Memory B cell (primary cell): ENCODE measurements at regions not wholly inside any gene's neighbourhood (a gene's known extent, or its start where the extent isn't known, plus 50 kb on each side); places are given as distances from the start of the nearest gene placed in this dataset.

Experiments used
- ATAC-seq: fragments of 150-1000 bp; cut with Tn5 transposase; 2 replicates; pipeline ENCODE4 v1.10.0; 2021; ENCODE audit warnings: low read depth, mild to moderate bottlenecking, moderate library complexity
- DNase-seq, 2 donors: peaks; one replicate each; pipeline ENCODE4 v3.0.0; 2022; ENCODE audit warnings: low spot score in 2 of 2
- H3K27ac Mint-ChIP-seq: one replicate; pipeline ENCODE4 v1.8.0; 2022; ENCODE audit warnings: mild to moderate bottlenecking, moderate library complexity, mixed read lengths
- H3K27me3 Mint-ChIP-seq: one replicate; pipeline ENCODE4 v1.8.0; 2022; ENCODE audit warnings: mixed read lengths
- H3K36me3 Mint-ChIP-seq: one replicate; pipeline ENCODE4 v1.8.0; 2022; ENCODE audit warnings: mild to moderate bottlenecking, mixed read lengths
- H3K4me1 Mint-ChIP-seq: one replicate; pipeline ENCODE4 v1.8.0; 2022; ENCODE audit warnings: mixed read lengths
- H3K4me3 Mint-ChIP-seq: one replicate; pipeline ENCODE4 v1.8.0; 2022; ENCODE audit warnings: mild to moderate bottlenecking, moderate library complexity, mixed read lengths
- H3K9me3 Mint-ChIP-seq: one replicate; pipeline ENCODE4 v1.8.0; 2022; ENCODE audit warnings: mixed read lengths

DNA sequence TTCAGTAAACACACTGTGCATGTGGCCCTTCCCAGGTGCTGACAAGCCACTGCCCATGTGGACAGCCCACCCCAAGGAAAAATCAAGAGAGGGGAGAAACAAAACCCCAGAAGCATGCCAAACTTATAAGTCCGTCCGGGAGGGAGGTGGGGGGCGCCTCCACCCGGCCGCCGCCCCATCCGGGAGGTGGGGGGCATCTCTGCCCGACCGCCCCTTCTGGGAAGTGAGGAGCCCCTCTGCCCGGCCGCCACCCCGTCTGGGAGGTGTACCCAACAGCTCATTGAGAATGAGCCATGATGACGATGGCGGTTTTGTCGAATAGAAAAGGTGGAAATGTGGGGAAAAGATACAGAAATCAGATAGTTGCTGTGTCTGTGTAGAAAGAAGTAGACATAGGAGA lies 53.8 kb upstream of the C2CD4B start:
- Mint-ChIP-seq H3K27ac (no peak overlapping the region), H3K4me1 (no peaks in the 10 kb centered on the region), H3K4me3 (no peak overlapping the region), H3K27me3 (peaks cover 6% of the 10 kb centered on the region), H3K9me3 (peaks cover 10% of the 10 kb centered on the region), H3K36me3 (peaks cover 2% of the 10 kb centered on the region)
- ATAC-seq (no peak), DNase-seq (no peak)

DNA sequence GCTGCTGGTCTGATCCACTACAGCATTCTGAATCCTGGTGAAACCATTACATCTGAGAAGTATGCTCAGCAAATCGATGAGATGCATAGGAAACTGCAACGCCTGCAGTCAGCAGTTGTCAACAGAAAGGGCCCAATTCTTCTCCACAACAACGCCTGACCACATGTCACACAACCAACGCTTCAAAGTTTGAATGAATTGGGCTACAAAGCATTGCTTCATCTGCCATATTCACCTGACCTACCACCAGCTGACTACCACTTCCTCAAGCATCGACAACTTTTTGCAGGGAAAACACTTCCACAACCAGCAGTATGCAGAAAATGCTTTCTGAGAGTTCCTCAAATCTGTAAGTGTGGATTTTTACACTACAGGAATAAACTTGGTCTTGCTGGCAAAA lies 54.7 kb upstream of the C2CD4B start:
- no peak overlapping the region for H3K27ac Mint-ChIP-seq
- H3K36me3 Mint-ChIP-seq: peaks cover 2% of the 10 kb centered on the region
- no peak overlapping the region for H3K4me3 Mint-ChIP-seq
- DNase-seq: no peak
- ATAC-seq: no peak
- H3K4me1 Mint-ChIP-seq: no peaks in the 10 kb centered on the region
- H3K27me3 Mint-ChIP-seq: peaks cover 6% of the 10 kb centered on the region
- peaks cover 10% of the 10 kb centered on the region for H3K9me3 Mint-ChIP-seq

DNA sequence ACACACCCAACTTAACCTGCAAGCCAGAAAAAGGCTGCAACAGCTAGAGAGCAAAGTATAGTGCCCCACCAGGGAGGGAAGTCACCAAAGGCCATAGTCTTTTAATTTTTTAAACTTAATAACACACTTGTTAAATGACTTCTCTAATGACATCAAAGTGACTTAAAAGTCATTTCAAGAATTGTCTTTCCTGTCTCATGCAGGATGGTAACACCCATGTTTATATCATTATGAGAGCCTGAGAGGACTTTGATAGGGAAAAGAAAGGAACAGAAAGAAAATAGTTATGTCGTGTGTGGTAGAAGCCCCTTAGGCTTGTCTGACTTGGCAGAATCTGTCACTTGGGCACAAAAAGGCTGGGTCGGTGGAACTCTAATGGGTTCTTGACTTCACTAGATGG lies 57.9 kb upstream of the C2CD4B start:
- Mint-ChIP-seq H3K27me3 (peaks cover 9% of the 10 kb centered on the region), H3K27ac (no peak overlapping the region), H3K36me3 (no peaks in the 10 kb centered on the region), H3K9me3 (peaks cover 3% of the 10 kb centered on the region), H3K4me3 (no peak overlapping the region), H3K4me1 (no peaks in the 10 kb centered on the region)
- no peak for DNase-seq
- ATAC-seq: no peak

DNA sequence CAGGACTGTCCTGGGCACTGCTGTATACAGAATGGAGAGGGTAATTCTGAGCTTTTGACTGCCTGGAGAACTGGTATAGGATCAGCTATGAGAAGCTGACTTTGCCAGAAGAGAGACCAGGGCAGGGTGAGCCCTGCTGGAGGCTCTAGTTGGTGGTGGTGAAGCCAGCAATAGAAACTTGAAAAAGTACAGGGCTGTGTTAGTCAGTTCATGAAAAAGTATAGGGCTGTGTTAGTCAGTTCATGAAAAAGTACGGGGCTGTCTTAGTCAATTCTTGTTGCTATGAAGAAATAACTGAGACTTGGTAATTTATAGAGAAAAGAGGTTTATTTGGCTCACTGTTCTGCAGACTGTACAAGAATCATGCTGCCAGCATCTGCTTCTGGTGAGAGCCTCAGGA lies 63.5 kb upstream of the C2CD4B start:
- no peaks in the 10 kb centered on the region for H3K36me3 Mint-ChIP-seq
- no peaks in the 10 kb centered on the region for H3K4me1 Mint-ChIP-seq
- DNase-seq (no peak), ATAC-seq (no peak)
- H3K27me3 Mint-ChIP-seq: peaks cover 5% of the 10 kb centered on the region
- H3K9me3 Mint-ChIP-seq: no peaks in the 10 kb centered on the region
- H3K27ac Mint-ChIP-seq: no peak overlapping the region
- no peak overlapping the region for H3K4me3 Mint-ChIP-seq

DNA sequence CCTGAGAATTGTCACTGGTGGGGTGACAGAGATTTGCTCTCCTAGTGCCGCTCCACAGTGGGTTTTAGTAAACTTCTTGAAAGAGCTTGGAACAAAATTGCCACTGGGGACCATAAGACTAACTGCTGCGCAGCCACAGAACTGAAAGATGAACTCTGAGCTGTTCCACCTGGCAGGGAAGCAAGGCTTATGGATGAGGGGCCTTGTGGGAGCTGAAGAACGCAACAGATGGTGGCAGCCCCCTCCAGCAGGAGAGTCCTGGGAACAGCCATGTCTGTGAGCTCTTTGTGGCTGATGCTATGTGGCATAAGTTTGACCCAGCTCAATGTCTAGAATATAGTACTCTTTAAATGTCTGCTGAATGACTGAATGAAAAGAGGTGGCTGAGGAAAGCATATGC lies 66.8 kb upstream of the C2CD4B start:
- Mint-ChIP-seq H3K27ac (no peak overlapping the region), H3K4me1 (no peaks in the 10 kb centered on the region), H3K4me3 (no peak overlapping the region), H3K9me3 (peaks cover 1% of the 10 kb centered on the region), H3K36me3 (no peaks in the 10 kb centered on the region), H3K27me3 (peaks cover 3% of the 10 kb centered on the region)
- ATAC-seq: no peak
- DNase-seq: no peak

DNA sequence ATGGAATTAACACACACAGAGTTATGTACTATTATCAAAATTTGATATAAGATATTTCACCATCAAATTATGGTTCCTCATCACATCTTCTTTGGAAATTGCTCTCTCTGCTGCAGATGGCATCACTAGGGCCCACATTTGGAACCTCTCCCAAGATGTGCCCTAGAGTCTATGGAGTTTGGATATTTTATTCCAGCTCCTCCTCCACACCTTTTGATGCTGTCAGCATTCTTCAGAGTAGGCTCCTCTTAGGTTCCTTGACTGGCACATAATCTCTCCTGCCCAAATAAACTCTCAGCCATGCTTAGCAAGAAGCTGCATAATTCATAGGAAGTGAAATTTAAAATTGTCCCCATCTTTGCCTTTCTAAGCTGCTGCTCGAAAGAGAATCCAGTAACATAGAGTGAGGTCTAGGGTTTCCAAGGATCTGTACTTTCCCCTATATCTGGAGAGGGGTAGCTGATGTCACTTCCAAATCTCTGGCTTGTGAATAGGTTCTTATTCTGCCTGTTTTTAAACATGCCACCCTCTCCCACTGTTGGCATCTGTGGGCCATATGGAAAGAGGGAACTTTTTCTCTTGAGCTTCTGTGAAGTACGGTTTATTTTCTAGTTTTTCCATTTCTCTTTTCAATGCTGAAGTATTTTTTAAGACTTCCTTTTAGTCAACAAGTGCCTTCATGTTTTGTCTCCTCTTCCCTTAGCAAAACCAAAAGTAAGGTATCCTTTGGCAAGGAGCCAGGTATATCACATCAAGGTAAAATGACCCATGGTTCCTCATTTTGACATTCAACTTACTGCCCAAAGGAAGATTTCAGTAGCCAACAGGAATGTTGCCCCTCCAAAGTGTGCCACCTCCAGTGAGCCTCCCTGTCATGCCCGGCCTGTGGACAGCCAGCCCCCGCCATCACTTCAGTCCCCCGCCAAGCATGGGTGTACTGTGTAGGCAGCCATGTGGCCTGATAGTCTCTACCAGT lies 75.3 kb upstream of the C2CD4B start:
- DNase-seq (no peak), ATAC-seq (no peak)
- peaks cover 1% of the 10 kb centered on the region for H3K27me3 Mint-ChIP-seq
- H3K4me1 Mint-ChIP-seq: no peaks in the 10 kb centered on the region
- H3K36me3 Mint-ChIP-seq: no peaks in the 10 kb centered on the region
- no peak overlapping the region for H3K4me3 Mint-ChIP-seq
- peaks cover 1% of the 10 kb centered on the region for H3K9me3 Mint-ChIP-seq
- no peak overlapping the region for H3K27ac Mint-ChIP-seq

DNA sequence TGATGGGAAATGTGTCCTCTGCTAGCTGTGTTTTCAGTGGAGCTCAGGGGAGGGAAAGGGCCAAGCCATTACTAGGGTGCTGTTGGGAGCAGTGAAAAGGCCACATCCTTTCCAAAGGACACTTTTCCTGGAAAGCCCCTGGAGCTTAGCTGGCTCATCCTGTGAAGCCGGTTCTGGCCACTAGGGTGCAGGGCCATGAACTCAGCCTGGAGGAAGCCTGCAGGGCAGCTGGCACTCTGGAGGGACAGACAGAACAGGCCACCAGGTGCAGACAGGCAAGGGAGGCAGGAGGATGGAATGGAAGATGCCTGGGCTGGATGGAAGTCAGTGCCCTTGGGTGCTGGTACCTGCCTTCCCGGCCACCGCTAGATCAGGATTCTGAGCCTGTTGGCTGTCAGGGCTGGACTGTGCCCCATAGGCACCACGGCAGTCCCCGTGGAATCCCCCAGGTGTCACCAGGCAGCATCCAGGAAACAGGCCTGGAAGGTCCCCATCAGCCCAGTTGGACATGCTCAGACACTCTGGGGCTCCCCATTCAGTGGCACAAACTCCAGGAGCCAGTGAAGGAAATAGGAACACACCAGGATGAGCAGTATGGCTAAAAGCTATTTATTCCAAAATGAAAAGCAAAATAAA lies 76.2 kb upstream of the C2CD4B start:
- Mint-ChIP-seq H3K4me3 (no peak overlapping the region), H3K27ac (no peak overlapping the region), H3K36me3 (no peaks in the 10 kb centered on the region), H3K27me3 (peaks cover 5% of the 10 kb centered on the region), H3K9me3 (peaks cover 1% of the 10 kb centered on the region), H3K4me1 (no peaks in the 10 kb centered on the region)
- DNase-seq: no peak
- no peak for ATAC-seq

DNA sequence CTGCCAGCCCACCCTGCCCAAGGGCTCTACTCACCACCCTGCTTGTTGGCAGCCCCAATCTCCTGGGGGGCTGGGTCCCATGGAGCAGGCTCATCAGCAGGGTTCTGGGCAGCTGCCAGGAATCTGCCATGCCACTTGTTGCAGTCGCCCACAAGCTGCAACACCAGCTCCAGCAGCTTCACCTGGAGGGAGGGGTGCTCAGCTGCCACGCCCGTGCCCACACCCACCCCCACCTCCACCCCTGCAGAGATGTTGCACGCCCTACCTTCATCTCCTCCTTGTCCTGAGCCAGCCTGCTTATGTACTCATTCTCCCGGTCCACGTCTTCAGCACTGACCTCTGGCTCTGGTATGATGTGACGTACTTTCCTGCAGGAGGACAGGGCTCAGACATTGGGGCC lies 77.9 kb upstream of the C2CD4B start:
- Mint-ChIP-seq H3K4me1 (no peaks in the 10 kb centered on the region), H3K4me3 (no peak overlapping the region), H3K9me3 (no peaks in the 10 kb centered on the region), H3K27me3 (peaks cover 12% of the 10 kb centered on the region), H3K36me3 (no peaks in the 10 kb centered on the region), H3K27ac (no peak overlapping the region)
- no peak for DNase-seq
- ATAC-seq: no peak

DNA sequence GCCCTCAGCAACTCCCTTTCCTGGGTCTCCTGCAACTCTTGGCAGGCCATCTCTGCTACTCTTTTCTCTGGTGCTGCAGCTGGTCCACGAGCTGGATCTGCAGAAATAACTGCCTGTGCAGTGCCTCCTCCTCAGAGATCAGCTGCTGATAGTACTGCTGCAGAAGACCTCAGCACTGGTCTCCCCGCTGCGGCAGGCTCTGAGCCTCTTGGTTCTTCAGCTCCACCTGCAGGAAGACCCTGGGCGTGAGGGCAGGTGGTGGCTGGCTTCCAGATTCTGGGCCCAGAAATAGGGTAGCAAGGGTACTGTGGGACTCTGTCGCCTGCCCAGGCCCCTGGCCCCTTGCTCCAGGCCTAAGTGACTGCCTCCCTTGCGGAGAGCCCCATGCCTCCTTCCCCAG lies 79.7 kb upstream of the C2CD4B start:
- Mint-ChIP-seq H3K9me3 (no peaks in the 10 kb centered on the region), H3K4me3 (no peak overlapping the region), H3K36me3 (no peaks in the 10 kb centered on the region), H3K4me1 (no peaks in the 10 kb centered on the region), H3K27me3 (peaks cover 12% of the 10 kb centered on the region), H3K27ac (no peak overlapping the region)
- DNase-seq: no peak
- ATAC-seq: no peak

DNA sequence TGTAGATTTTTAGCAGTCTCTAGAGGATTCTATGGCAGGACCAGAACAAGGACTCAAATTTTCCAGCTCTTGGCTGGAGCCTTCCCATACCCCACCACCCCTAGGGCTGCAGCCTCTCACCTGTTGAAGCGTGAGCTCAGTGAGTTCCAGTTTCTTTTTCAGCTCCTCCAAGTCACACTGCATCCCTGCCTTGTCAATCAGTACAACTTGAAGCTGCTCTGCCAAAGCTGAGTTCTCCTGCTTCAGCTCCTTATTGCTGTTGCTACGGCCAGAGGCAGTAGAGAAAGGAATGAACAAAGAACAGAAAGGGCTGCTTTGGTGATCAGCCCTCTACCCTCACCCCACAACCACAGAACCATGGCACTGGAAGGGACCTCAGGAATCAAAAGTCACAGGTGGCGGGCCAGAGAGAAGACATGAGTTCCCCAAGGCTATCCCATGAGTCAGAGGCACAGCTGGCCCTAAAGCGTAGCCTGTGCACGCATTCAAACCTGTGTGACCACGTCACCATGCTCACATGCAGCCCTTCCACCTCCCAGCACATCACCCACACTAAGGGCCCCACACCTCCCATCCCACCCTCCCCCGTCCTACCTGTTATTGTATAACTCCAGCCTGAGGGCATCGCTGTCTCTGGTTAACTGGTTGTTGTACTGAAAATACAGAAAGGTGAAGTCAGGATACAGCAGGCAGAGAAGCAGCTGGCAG lies 83.3 kb upstream of the C2CD4B start:
- ATAC-seq (no peak), DNase-seq (no peak)
- no peak overlapping the region for H3K4me3 Mint-ChIP-seq
- no peaks in the 10 kb centered on the region for H3K9me3 Mint-ChIP-seq
- H3K27me3 Mint-ChIP-seq: peaks cover 15% of the 10 kb centered on the region
- H3K27ac Mint-ChIP-seq: no peak overlapping the region
- H3K4me1 Mint-ChIP-seq: no peaks in the 10 kb centered on the region
- no peaks in the 10 kb centered on the region for H3K36me3 Mint-ChIP-seq

DNA sequence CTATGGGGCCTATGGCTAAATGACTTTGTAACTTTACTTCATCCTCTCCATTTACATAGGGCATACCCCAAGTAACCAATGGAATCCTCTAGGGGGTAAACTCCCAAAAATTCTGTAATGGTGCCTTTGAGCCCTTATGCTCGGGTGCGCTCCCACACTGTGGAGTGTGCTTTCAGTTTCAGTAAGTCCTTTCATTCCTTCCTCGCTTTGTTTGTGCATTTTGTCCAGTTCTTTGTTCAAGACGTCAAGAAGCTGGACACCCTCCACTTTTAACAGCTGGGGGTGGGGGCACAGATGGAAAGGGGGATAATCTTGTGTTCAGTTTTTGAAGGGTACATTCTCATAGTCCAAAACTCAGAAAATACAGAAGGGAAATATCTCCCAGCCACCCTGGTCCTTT lies 84.4 kb upstream of the C2CD4B start:
- H3K4me1 Mint-ChIP-seq: no peaks in the 10 kb centered on the region
- peaks cover 14% of the 10 kb centered on the region for H3K27me3 Mint-ChIP-seq

DNA sequence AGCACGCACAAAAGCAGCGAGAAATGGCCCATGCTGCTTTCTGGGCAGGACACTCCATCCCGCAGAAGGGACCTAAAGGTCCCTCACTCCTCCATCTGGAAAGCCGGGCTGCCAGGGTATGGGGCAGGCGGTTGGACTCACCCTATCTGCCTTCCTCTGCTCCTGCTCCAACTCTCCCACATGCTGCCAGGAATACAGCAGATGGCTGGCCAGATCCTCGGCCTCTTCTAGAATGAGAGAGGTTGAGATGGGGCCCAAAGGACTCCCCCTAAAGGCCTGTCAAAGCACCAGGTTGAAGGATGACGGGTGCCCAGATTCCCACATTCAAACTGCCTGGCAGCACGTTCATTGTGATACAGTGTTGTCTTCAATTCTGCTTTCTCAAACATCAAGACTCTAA lies 85.1 kb upstream of the C2CD4B start:
- ATAC-seq (no peak), DNase-seq (no peak)
- Mint-ChIP-seq H3K36me3 (no peaks in the 10 kb centered on the region), H3K4me1 (no peaks in the 10 kb centered on the region), H3K4me3 (no peak overlapping the region), H3K27me3 (peaks cover 18% of the 10 kb centered on the region), H3K9me3 (no peaks in the 10 kb centered on the region), H3K27ac (no peak overlapping the region)

More for the DNA sequence above, 84.4 kb upstream of the C2CD4B start:
- H3K9me3 Mint-ChIP-seq: no peaks in the 10 kb centered on the region
- H3K36me3 Mint-ChIP-seq: no peaks in the 10 kb centered on the region
- no peak overlapping the region for H3K27ac Mint-ChIP-seq
- ATAC-seq (no peak), DNase-seq (no peak)
- H3K4me3 Mint-ChIP-seq: no peak overlapping the region

DNA sequence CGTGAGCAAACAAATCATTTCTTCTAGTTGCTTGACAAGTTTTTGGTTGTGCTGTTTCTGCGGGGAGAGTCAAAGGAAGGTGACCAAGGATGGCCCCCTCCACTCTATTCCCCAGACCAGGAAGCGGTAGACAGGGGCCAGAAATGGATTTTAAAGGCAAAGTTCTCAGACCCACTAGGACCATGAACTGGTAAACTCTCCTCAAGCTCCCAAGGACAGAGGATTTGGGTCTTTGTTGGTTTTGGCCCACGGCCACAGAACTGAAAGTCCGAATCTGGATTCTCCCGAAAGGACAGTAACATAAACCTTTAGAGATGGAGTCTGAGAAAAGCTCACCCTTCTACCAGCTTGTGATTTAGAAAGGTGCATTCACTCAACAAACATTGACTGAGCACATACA lies 85.9 kb upstream of the C2CD4B start:
- H3K27ac Mint-ChIP-seq: no peak overlapping the region
- no peak for DNase-seq
- ATAC-seq: no peak
- no peaks in the 10 kb centered on the region for H3K9me3 Mint-ChIP-seq
- no peaks in the 10 kb centered on the region for H3K36me3 Mint-ChIP-seq
- H3K27me3 Mint-ChIP-seq: peaks cover 19% of the 10 kb centered on the region
- no peaks in the 10 kb centered on the region for H3K4me1 Mint-ChIP-seq
- H3K4me3 Mint-ChIP-seq: no peak overlapping the region

DNA sequence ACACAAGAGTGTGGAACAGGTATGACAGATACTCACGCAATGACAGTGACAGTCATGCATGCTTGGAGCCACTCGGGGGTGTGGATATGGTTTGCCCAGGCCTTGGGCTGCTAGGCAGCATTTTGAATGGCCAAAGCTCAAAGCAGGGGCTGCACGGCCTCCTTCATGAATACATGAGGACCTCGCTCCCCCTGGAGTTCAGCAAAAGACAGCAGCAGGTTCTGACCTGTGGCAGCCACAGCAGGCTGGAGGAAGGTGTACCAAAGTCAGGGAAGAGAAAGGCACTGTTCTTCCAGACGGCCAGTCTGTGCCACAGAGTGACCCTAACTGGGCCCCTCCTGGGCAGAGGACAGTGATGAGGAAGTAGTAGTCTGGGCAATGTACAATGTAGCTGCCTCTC lies 88.2 kb upstream of the C2CD4B start:
- ATAC-seq: no peak
- H3K4me1 Mint-ChIP-seq: no peaks in the 10 kb centered on the region
- no peaks in the 10 kb centered on the region for H3K36me3 Mint-ChIP-seq
- no peak for DNase-seq
- H3K27ac Mint-ChIP-seq: no peak overlapping the region
- H3K27me3 Mint-ChIP-seq: peaks cover 11% of the 10 kb centered on the region
- H3K4me3 Mint-ChIP-seq: no peak overlapping the region
- no peaks in the 10 kb centered on the region for H3K9me3 Mint-ChIP-seq
